SU-DHL-6 (cell line): ENCODE measurements at regions not wholly inside any gene's neighbourhood (a gene's known extent, or its start where the extent isn't known, plus 50 kb on each side); places are given as distances from the start of the nearest gene placed in this dataset.

Experiments used
- H2AFZ ChIP-seq: fragments of 200-600 bp; sonication (generic); 2 replicates; pipeline ENCODE4 v1.6.1; 2014; ENCODE audit warnings: low read depth, mild to moderate bottlenecking, moderate library complexity, mixed read lengths, antibody characterized with exemption, low read length; ENCODE audit not compliant: severe bottlenecking
- H3F3A ChIP-seq: fragments of 200-600 bp; shearing (Covaris generic); 2 replicates; pipeline ENCODE4 v1.6.0; 2016; ENCODE audit warnings: antibody characterized with exemption, mild to moderate bottlenecking; ENCODE audit not compliant: insufficient read depth
- H3K27ac ChIP-seq: fragments of 200-600 bp; sonication (generic); 2 replicates; pipeline ENCODE4 v1.5.1; 2016; ENCODE audit warnings: low read depth, mild to moderate bottlenecking, low read length, moderate library complexity, mixed read lengths
- H3K27me3 ChIP-seq: fragments of 200-600 bp; sonication (generic), shearing (Covaris generic); 2 replicates; pipeline ENCODE4 v1.6.0; 2014; ENCODE audit warnings: mild to moderate bottlenecking, low read length
- H3K36me3 ChIP-seq: fragments of 200-600 bp; sonication (generic); 2 replicates; pipeline ENCODE4 v1.6.1; 2014; ENCODE audit warnings: mild to moderate bottlenecking, low read length, mixed read lengths
- H3K4me2 ChIP-seq: fragments of 300-600, 200-600 bp; shearing (Covaris generic), sonication (generic); 2 replicates; pipeline ENCODE4 v1.6.0; 2014; ENCODE audit warnings: low read length, low read depth, mild to moderate bottlenecking; ENCODE audit not compliant: poor library complexity, severe bottlenecking
- H3K4me3 ChIP-seq: fragments of 200-600 bp; sonication (generic); 2 replicates; pipeline ENCODE4 v1.5.1; 2014; ENCODE audit warnings: antibody characterized with exemption, low read length, mild to moderate bottlenecking, mixed read lengths; ENCODE audit not compliant: insufficient read depth, poor library complexity, severe bottlenecking
- H3K79me2 ChIP-seq: fragments of 200-600 bp; sonication (generic); 2 replicates; pipeline ENCODE4 v1.6.1; 2014; ENCODE audit warnings: mild to moderate bottlenecking, low read length, moderate library complexity; ENCODE audit not compliant: insufficient read depth
- H3K9ac ChIP-seq: fragments of 200-600 bp; sonication (generic); 2 replicates; pipeline ENCODE4 v1.7.0; 2014; ENCODE audit warnings: mild to moderate bottlenecking, low read length
- H3K9me2 ChIP-seq: fragments of 200-600 bp; sonication (generic); replicated peaks from 2 replicates; pipeline ENCODE4 v1.6.1; 2014; ENCODE audit warnings: low read length; ENCODE audit not compliant: insufficient read depth
- H3K9me3 ChIP-seq: fragments of 200-600 bp; sonication (generic); 2 replicates; pipeline ENCODE4 v1.6.1; 2014; ENCODE audit warnings: low read length, mixed read lengths; ENCODE audit not compliant: insufficient read depth
- H4K20me1 ChIP-seq: fragments of 200-600 bp; sonication (generic); 2 replicates; pipeline ENCODE4 v1.6.1; 2014; ENCODE audit warnings: low read depth, mild to moderate bottlenecking, antibody characterized with exemption, low read length, moderate library complexity, mixed read lengths
- EZH2phosphoT487 ChIP-seq: fragments of 200-600 bp; sonication (generic), shearing (Covaris generic); conservative IDR thresholded peaks from 2 replicates; pipeline ENCODE4 v1.6.1; 2018; ENCODE audit warnings: mild to moderate bottlenecking, antibody characterized with exemption, low read length, moderate library complexity, mixed read lengths
- TF ChIP-seq, protein P1 (sequence below): fragments of 200-600 bp; sonication (generic); IDR thresholded peaks from one replicate; pipeline ENCODE4 v1.5.1; 2017; ENCODE audit warnings: antibody characterized with exemption, mild to moderate bottlenecking, low read length, moderate library complexity; ENCODE audit not compliant: insufficient read depth, poor library complexity, severe bottlenecking

DNA sequence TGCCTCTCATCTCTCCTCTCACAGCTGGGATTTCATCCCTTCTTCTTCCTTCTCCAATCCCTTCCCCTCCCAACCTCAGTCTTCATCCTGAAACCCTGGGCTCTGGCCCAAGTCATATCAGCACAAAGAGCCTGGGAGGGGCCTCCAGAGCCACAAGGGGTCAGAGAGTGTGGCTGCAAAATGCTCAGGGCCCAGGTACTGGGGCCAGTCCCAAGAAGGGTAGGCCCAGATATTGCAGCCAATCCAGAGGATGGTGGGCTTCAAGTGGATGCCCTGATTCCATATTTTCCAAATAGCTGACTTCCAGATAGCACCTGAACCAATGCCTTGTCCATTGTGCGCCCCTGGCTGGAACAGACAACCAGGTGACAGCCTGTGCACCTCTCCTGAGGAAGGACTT, 193.9 kb downstream of the MED10 start:
- Histone ChIP-seq H3K4me3 (no peak overlapping the region), H3K27ac (no peak overlapping the region), H3F3A (peaks cover 10% of the 10 kb centered on the region), H3K4me2 (no peak overlapping the region), H2AFZ (no peak overlapping the region), H3K9me3 (no peaks in the 10 kb centered on the region), H4K20me1 (no peaks in the 10 kb centered on the region), H3K79me2 (no peaks in the 10 kb centered on the region), H3K36me3 (no peaks in the 10 kb centered on the region), H3K27me3 (no peaks in the 10 kb centered on the region), H3K9ac (no peak overlapping the region), H3K9me2 (no peaks in the 10 kb centered on the region)
- TF ChIP-seq, protein P1, sequence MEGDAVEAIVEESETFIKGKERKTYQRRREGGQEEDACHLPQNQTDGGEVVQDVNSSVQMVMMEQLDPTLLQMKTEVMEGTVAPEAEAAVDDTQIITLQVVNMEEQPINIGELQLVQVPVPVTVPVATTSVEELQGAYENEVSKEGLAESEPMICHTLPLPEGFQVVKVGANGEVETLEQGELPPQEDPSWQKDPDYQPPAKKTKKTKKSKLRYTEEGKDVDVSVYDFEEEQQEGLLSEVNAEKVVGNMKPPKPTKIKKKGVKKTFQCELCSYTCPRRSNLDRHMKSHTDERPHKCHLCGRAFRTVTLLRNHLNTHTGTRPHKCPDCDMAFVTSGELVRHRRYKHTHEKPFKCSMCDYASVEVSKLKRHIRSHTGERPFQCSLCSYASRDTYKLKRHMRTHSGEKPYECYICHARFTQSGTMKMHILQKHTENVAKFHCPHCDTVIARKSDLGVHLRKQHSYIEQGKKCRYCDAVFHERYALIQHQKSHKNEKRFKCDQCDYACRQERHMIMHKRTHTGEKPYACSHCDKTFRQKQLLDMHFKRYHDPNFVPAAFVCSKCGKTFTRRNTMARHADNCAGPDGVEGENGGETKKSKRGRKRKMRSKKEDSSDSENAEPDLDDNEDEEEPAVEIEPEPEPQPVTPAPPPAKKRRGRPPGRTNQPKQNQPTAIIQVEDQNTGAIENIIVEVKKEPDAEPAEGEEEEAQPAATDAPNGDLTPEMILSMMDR: no peak

DNA sequence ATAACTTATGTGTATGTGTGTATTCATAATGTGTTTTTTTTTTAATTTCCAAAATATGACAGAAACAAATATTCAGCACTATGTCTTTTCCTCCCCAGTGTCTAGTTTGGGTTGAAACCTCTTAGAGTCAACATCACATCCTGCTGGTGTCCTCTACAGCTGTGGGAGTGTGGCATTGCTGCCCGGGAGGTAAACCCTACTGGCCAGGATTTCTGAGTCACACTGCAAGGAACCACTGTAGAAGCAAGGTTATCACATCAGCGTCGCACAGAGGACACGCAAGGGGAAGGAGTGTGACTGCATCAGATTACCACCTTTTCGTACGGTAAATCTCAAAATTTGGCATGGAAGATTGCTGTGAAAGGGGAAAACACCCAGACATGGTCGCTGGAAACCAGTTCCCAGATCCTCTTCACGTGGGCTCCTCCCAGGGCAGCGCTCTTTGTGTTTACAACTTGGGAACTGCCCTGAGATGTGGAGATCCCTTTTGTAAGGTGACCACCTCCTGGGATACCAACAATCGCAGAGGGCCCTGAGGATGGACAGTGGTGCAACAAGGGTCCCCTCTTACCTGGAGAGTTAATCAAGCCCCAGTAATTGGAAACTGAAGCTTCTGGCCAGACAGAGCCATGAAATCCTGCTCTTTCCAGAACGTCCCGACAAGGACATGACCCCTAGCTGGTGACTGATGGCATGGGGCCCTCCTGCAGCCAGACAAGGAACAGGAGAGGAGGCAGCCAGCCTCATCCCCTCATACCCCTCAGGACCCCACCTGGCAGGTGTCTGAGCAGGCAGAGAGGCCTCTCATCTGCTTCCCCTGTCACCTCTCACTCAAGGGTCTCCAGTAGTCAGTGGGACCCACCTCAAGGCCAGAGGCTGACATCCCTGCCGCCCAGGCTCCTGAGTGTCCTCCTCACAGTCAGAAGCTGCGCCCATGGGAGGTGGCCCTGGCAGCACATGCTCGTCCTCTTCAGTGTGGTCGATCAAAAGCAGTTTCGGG, 194.7 kb downstream of the MED10 start:
- Histone ChIP-seq H3K4me2 (no peak overlapping the region), H3K9ac (no peak overlapping the region), H3K27ac (no peak overlapping the region), H3F3A (peaks cover 9% of the 10 kb centered on the region), H4K20me1 (no peaks in the 10 kb centered on the region), H3K9me2 (no peaks in the 10 kb centered on the region), H3K27me3 (no peaks in the 10 kb centered on the region), H2AFZ (no peak overlapping the region), H3K36me3 (no peaks in the 10 kb centered on the region), H3K9me3 (no peaks in the 10 kb centered on the region), H3K4me3 (no peak overlapping the region), H3K79me2 (no peaks in the 10 kb centered on the region)
- TF ChIP-seq, protein P1: no peak
- no peak for TF ChIP-seq EZH2phosphoT487

DNA sequence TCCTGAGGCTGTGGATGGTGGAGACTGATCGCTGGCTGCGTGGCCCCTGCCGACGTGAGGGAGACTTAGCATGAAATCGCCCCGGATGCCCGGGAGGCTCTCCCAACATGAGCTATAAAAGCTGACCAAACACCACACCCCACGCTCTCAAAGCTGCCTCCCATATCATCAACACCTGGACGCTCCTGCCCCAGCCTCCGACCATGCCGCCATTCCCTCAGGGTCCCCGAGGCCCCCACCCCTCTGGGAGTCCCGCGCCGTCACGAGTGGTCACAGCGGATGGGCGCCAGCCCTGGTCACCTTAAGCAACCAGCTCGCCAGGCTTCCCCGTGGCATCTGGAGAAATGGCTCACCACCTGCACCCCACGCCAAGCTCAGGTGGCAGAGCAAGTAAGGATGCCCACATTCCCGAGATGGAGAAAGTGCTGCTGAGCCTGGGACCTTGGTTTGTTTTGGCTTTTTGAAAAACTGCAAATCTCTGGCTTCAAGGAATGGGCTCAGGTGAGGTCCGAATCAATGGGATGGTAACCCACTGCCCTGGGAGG, 196.0 kb downstream of the MED10 start:
- Histone ChIP-seq H3K4me2 (no peak overlapping the region), H3F3A (no peaks in the 10 kb centered on the region), H3K27ac (no peak overlapping the region), H4K20me1 (no peaks in the 10 kb centered on the region), H3K9me2 (no peaks in the 10 kb centered on the region), H3K9ac (no peak overlapping the region), H3K36me3 (no peaks in the 10 kb centered on the region), H3K9me3 (no peaks in the 10 kb centered on the region), H3K79me2 (no peaks in the 10 kb centered on the region), H3K27me3 (no peaks in the 10 kb centered on the region), H2AFZ (no peak overlapping the region), H3K4me3 (no peak overlapping the region)
- no peak for TF ChIP-seq EZH2phosphoT487
- TF ChIP-seq, protein P1: no peak
